A673 (cell line): ENCODE measurements at regions not wholly inside any gene's neighbourhood (a gene's known extent, or its start where the extent isn't known, plus 50 kb on each side); places are given as distances from the start of the nearest gene placed in this dataset.

ENCODE experiments used
- EZH2 ChIP-seq: fragments of 200-600 bp; sonication (generic); IDR thresholded peaks from 2 replicates; pipeline ENCODE4 v1.6.1; 2017; ENCODE audit warnings: borderline replicate concordance, low read depth, mild to moderate bottlenecking, mixed read lengths, antibody characterized with exemption, low read length; ENCODE audit not compliant: poor library complexity, severe bottlenecking
- TF ChIP-seq, protein P1 (sequence below): fragments of 300-800, 200-600 bp; sonication (generic); conservative IDR thresholded peaks from 2 replicates; pipeline ENCODE4 v1.5.1; 2017; ENCODE audit warnings: low read depth, mild to moderate bottlenecking, antibody characterized with exemption, low read length, moderate library complexity, mixed read lengths

DNA sequence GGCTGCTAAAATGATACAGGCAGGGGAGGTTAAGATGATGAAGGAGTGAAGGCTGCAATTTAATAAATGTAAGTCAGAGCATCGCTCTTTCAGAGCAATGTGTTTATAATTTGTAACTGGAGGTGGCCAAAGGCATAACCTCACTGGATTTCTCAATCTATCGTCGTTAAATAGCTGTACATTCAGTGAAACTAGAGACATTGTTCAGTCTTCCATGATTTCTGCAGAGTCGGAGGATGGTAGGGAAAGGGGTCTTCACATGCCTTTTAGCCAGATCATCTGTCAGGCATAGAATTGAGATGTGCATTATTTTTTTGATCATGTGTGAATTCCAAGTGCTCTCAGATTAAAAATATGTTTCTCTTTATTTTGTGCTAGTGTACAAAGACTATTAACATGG is 315.4 kb downstream of the OXSM start:
- TF ChIP-seq, protein P1, sequence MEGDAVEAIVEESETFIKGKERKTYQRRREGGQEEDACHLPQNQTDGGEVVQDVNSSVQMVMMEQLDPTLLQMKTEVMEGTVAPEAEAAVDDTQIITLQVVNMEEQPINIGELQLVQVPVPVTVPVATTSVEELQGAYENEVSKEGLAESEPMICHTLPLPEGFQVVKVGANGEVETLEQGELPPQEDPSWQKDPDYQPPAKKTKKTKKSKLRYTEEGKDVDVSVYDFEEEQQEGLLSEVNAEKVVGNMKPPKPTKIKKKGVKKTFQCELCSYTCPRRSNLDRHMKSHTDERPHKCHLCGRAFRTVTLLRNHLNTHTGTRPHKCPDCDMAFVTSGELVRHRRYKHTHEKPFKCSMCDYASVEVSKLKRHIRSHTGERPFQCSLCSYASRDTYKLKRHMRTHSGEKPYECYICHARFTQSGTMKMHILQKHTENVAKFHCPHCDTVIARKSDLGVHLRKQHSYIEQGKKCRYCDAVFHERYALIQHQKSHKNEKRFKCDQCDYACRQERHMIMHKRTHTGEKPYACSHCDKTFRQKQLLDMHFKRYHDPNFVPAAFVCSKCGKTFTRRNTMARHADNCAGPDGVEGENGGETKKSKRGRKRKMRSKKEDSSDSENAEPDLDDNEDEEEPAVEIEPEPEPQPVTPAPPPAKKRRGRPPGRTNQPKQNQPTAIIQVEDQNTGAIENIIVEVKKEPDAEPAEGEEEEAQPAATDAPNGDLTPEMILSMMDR, result no peak
- TF ChIP-seq EZH2, result no peak
